ENCODE measurements at regions not wholly inside any gene's neighbourhood (a gene's known extent, or its start where the extent isn't known, plus 50 kb on each side); places are given as distances from the start of the nearest gene placed in this dataset.
A peak's percentile ranks its signal among the peaks of the same experiment; 100 is the strongest.

GRCh38 chr13:59024434-59024833, 1139.3 kb downstream of the DIAPH3 start:
- H2AFZ ChIP-seq = no peak overlapping the region
- ChIA-PET POLR2A (ENCODE audit: unreplicated experiment) (no interaction called here), CTCF (no interaction called here)
- no peak overlapping the region for H3K27ac ChIP-seq
- no peak for DNase-seq
- H3K36me3 ChIP-seq (ENCODE audit: low read depth) = no peaks in the 10 kb centered on the region
- H3K9me3 ChIP-seq (ENCODE audit: insufficient read depth, low read depth) = no peaks in the 10 kb centered on the region
- H4K20me1 ChIP-seq (ENCODE audit: insufficient read depth) = no peaks in the 10 kb centered on the region
- no peak overlapping the region for H3K4me2 ChIP-seq
- no peaks in the 10 kb centered on the region for H3K79me2 ChIP-seq (ENCODE audit: low read depth)
- no peaks in the 10 kb centered on the region for H3K9me2 ChIP-seq (ENCODE audit: insufficient read depth)
- intact Hi-C loops (cut with micrococcal nuclease; ENCODE audit: unreplicated experiment) = no loop called here
- no peaks in the 10 kb centered on the region for H3K4me1 ChIP-seq (replicated peaks; ENCODE audit: insufficient read depth)
- BruUV-seq (replicated peaks) = no TSS peak
- H3K27me3 ChIP-seq (ENCODE audit: insufficient read depth, low read depth) = no peaks in the 10 kb centered on the region
- H3K4me3 ChIP-seq = no peak overlapping the region
- no peak for TF ChIP-seq EZH2 (IDR thresholded peaks at IDR 0.05; ENCODE audit: low read depth)
- TF ChIP-seq, protein P1, sequence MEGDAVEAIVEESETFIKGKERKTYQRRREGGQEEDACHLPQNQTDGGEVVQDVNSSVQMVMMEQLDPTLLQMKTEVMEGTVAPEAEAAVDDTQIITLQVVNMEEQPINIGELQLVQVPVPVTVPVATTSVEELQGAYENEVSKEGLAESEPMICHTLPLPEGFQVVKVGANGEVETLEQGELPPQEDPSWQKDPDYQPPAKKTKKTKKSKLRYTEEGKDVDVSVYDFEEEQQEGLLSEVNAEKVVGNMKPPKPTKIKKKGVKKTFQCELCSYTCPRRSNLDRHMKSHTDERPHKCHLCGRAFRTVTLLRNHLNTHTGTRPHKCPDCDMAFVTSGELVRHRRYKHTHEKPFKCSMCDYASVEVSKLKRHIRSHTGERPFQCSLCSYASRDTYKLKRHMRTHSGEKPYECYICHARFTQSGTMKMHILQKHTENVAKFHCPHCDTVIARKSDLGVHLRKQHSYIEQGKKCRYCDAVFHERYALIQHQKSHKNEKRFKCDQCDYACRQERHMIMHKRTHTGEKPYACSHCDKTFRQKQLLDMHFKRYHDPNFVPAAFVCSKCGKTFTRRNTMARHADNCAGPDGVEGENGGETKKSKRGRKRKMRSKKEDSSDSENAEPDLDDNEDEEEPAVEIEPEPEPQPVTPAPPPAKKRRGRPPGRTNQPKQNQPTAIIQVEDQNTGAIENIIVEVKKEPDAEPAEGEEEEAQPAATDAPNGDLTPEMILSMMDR (conservative IDR thresholded peaks at IDR 0.05) = no peak
- H3F3A ChIP-seq (ENCODE audit: insufficient read depth, low read depth) = no peaks in the 10 kb centered on the region

- H3K27ac ChIP-seq = no peak overlapping the region
- POLR2A ChIA-PET (ENCODE audit: unreplicated experiment) = interaction anchor here (0.7 kb wide), 1 partner anchor 1758 kb away, joined by 4 read pairs; no protein-coding TSS in a partner anchor
- no peaks in the 10 kb centered on the region for H4K20me1 ChIP-seq (ENCODE audit: insufficient read depth)
- H3K9me3 ChIP-seq (ENCODE audit: insufficient read depth, low read depth) = no peaks in the 10 kb centered on the region
- no peaks in the 10 kb centered on the region for H3K9me2 ChIP-seq (ENCODE audit: insufficient read depth)
- H2AFZ ChIP-seq = no peak overlapping the region
- no peaks in the 10 kb centered on the region for H3F3A ChIP-seq (ENCODE audit: insufficient read depth, low read depth)
- H3K36me3 ChIP-seq (ENCODE audit: low read depth) = no peaks in the 10 kb centered on the region
- H3K4me2 ChIP-seq = no peak overlapping the region
- no peak overlapping the region for H3K4me3 ChIP-seq
- H3K4me1 ChIP-seq (replicated peaks; ENCODE audit: insufficient read depth) = no peaks in the 10 kb centered on the region
- BruUV-seq (replicated peaks) = no TSS peak
- H3K79me2 ChIP-seq (ENCODE audit: low read depth) = no peaks in the 10 kb centered on the region
- CTCF ChIA-PET = no interaction called here
- H3K27me3 ChIP-seq (ENCODE audit: insufficient read depth, low read depth) = no peaks in the 10 kb centered on the region
- intact Hi-C loops (cut with micrococcal nuclease; ENCODE audit: unreplicated experiment) = no loop called here
- DNase-seq = no peak
- TF ChIP-seq EZH2 (IDR thresholded peaks at IDR 0.05; ENCODE audit: low read depth) = no peak
- TF ChIP-seq, protein P1 (conservative IDR thresholded peaks at IDR 0.05) = no peak
Observed at GRCh38 chr13:59034198-59034597, 1129.5 kb downstream of the DIAPH3 start.

DNA sequence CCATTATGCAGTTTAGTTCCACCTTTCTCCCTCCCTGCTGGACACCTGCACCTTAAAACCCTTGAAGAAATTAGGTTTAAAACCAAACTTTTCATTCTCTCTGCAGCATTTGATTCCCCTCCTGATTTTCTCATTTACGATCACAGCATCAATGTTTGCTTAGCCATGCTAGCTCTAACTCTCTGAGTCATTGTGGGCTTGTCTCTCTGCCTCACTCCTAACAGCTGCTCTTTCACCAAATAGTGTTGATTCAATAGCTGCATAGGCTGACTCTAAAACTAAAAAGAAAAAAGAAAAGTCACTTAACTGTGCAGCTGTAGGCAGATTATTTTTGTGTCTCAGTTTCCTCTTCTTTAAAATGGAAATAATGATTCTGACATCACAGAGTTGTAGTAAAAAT, 1124.9 kb downstream of the DIAPH3 start:
- ChIA-PET CTCF (no interaction called here), POLR2A (ENCODE audit: unreplicated experiment) (no interaction called here)
- Histone ChIP-seq H3F3A (ENCODE audit: insufficient read depth, low read depth) (no peaks in the 10 kb centered on the region), H3K4me3 (no peak overlapping the region), H3K9me2 (ENCODE audit: insufficient read depth) (no peaks in the 10 kb centered on the region), H3K9me3 (ENCODE audit: insufficient read depth, low read depth) (no peaks in the 10 kb centered on the region), H3K27ac (no peak overlapping the region), H3K36me3 (ENCODE audit: low read depth) (no peaks in the 10 kb centered on the region), H3K27me3 (ENCODE audit: insufficient read depth, low read depth) (no peaks in the 10 kb centered on the region), H3K4me1 (replicated peaks; ENCODE audit: insufficient read depth) (no peaks in the 10 kb centered on the region), H3K4me2 (peak overlapping the region; percentile 28; the same call in 1 of the 2 replicates), H2AFZ (no peak overlapping the region), H3K79me2 (ENCODE audit: low read depth) (no peaks in the 10 kb centered on the region), H4K20me1 (ENCODE audit: insufficient read depth) (no peaks in the 10 kb centered on the region)
- no peak for DNase-seq
- BruUV-seq (replicated peaks) = no TSS peak
- TF ChIP-seq, protein P1 (conservative IDR thresholded peaks at IDR 0.05) = no peak
- TF ChIP-seq EZH2 (IDR thresholded peaks at IDR 0.05; ENCODE audit: low read depth) = no peak
- intact Hi-C loops (cut with micrococcal nuclease; ENCODE audit: unreplicated experiment) = no loop called here
